Endodermal cell (in vitro differentiated cells): ENCODE measurements at regions not wholly inside any gene's neighbourhood (a gene's known extent, or its start where the extent isn't known, plus 50 kb on each side); places are given as distances from the start of the nearest gene placed in this dataset.

Source experiments
- DNase-seq: peaks from one replicate; pipeline ENCODE4 v3.0.0-alpha.2; 2017
- H3K27ac ChIP-seq: 2 replicates; pipeline ENCODE4 v1.5.1; 2013; ENCODE audit warnings: mild to moderate bottlenecking, low read depth, low read length, moderate library complexity
- H3K27me3 ChIP-seq: 2 replicates; pipeline ENCODE4 v1.6.1; 2013; ENCODE audit warnings: mild to moderate bottlenecking, low read length, moderate library complexity; ENCODE audit not compliant: insufficient read depth, control insufficient read depth, poor library complexity, severe bottlenecking
- H3K36me3 ChIP-seq: 2 replicates; pipeline ENCODE4 v1.7.0; 2013; ENCODE audit warnings: mild to moderate bottlenecking, low read length, moderate library complexity; ENCODE audit not compliant: control insufficient read depth, insufficient read depth
- H3K4me1 ChIP-seq: one replicate; pipeline ENCODE4 v1.7.0; 2013; ENCODE audit warnings: low read length; ENCODE audit not compliant: control insufficient read depth, insufficient read depth
- H3K4me3 ChIP-seq: 2 replicates; pipeline ENCODE4 v1.5.1; 2013; ENCODE audit warnings: mild to moderate bottlenecking, low read length, moderate library complexity
- H3K9ac ChIP-seq: 2 replicates; pipeline ENCODE4 v1.6.1; 2013; ENCODE audit warnings: mild to moderate bottlenecking, low read length, moderate library complexity; ENCODE audit not compliant: poor library complexity, severe bottlenecking; ENCODE audit errors: extremely low read depth
- H3K9me3 ChIP-seq: 2 replicates; pipeline ENCODE4 v1.6.1; 2013; ENCODE audit warnings: mild to moderate bottlenecking, low read length, moderate library complexity; ENCODE audit not compliant: control insufficient read depth
- H3K27ac Mint-ChIP-seq: 2 replicates; pipeline ENCODE4 v1.8.0; 2020; ENCODE audit warnings: mixed read lengths
- H3K27me3 Mint-ChIP-seq: 2 replicates; pipeline ENCODE4 v1.8.0; 2021; ENCODE audit warnings: mild to moderate bottlenecking, mixed read lengths; ENCODE audit not compliant: insufficient read depth
- H3K36me3 Mint-ChIP-seq: 2 replicates; pipeline ENCODE4 v1.8.0; 2020; ENCODE audit warnings: low read depth, mixed read lengths
- H3K4me1 Mint-ChIP-seq: 2 replicates; pipeline ENCODE4 v1.8.0; 2020; ENCODE audit warnings: mixed read lengths
- H3K4me3 Mint-ChIP-seq: 2 replicates; pipeline ENCODE4 v1.8.0; 2020; ENCODE audit warnings: mild to moderate bottlenecking, moderate library complexity, mixed read lengths
- H3K9me3 Mint-ChIP-seq: 2 replicates; pipeline ENCODE4 v1.8.0; 2020; ENCODE audit warnings: mild to moderate bottlenecking, mixed read lengths
- CTCF ChIP-seq: fragments of 200-600 bp; sonication (generic); conservative IDR thresholded peaks from 2 replicates; pipeline ENCODE4 v1.5.0; 2021; ENCODE audit warnings: antibody characterized with exemption, mild to moderate bottlenecking
- WGBS, 2 experiments: methylation state at CpG; one replicate each; pipeline versions ENCODE4 v1.1.5 to v1.1.7; 2013; ENCODE audit warnings: missing lambda C conversion rate in 2 of 2, mixed read lengths in 1 of 2; ENCODE audit not compliant: insufficient coverage in 1 of 2, insufficient read length in 1 of 2; 5-methylcytosine and 5-hydroxymethylcytosine counted together

GRCh38 chr3:115438799-115439198 is 184.5 kb upstream of the GAP43 start:
- Mint-ChIP-seq H3K27ac (no peak overlapping the region), H3K36me3 (no peaks in the 10 kb centered on the region), H3K4me3 (no peak overlapping the region), H3K4me1 (peaks cover 2% of the 10 kb centered on the region), H3K9me3 (no peaks in the 10 kb centered on the region), H3K27me3 (no peaks in the 10 kb centered on the region)
- Histone ChIP-seq H3K27ac (no peak overlapping the region), H3K4me1 (no peaks in the 10 kb centered on the region), H3K4me3 (no peak overlapping the region), H3K27me3 (no peaks in the 10 kb centered on the region), H3K9ac (no peak overlapping the region), H3K9me3 (no peaks in the 10 kb centered on the region), H3K36me3 (no peaks in the 10 kb centered on the region)
- no peak for DNase-seq
- 79 to 89% methylated on average over 2 of the region's 2 CpGs for WGBS, 2 experiments
- TF ChIP-seq CTCF, result no peak

- no peaks in the 10 kb centered on the region for H3K27me3 Mint-ChIP-seq
- H3K4me3 ChIP-seq, result no peak overlapping the region
- no peak overlapping the region for H3K27ac Mint-ChIP-seq
- no peaks in the 10 kb centered on the region for H3K4me1 Mint-ChIP-seq
- no peaks in the 10 kb centered on the region for H3K36me3 ChIP-seq
- 95% methylated on average over 3 of the region's 3 CpGs; no CpG with 5 or more reads in 1 of the 2 experiments for WGBS, 2 experiments
- no peak for TF ChIP-seq CTCF
- no peaks in the 10 kb centered on the region for H3K27me3 ChIP-seq
- DNase-seq, result no peak
- no peaks in the 10 kb centered on the region for H3K36me3 Mint-ChIP-seq
- H3K4me3 Mint-ChIP-seq, result no peak overlapping the region
- no peaks in the 10 kb centered on the region for H3K4me1 ChIP-seq
- H3K9me3 Mint-ChIP-seq, result no peaks in the 10 kb centered on the region
- no peaks in the 10 kb centered on the region for H3K9me3 ChIP-seq
- H3K27ac ChIP-seq, result no peak overlapping the region
- no peak overlapping the region for H3K9ac ChIP-seq
These were observed 177.8 kb upstream of the GAP43 start for GRCh38 chr3:115445559-115445958.

- H3K9me3 Mint-ChIP-seq, result no peaks in the 10 kb centered on the region
- no peaks in the 10 kb centered on the region for H3K36me3 ChIP-seq
- no peak for DNase-seq
- H3K27ac ChIP-seq, result no peak overlapping the region
- WGBS, 2 experiments, result 80 to 86% methylated on average over 1 to 2 of the region's 2 CpGs
- H3K4me3 ChIP-seq, result no peak overlapping the region
- H3K27me3 Mint-ChIP-seq, result no peaks in the 10 kb centered on the region
- no peaks in the 10 kb centered on the region for H3K36me3 Mint-ChIP-seq
- no peak overlapping the region for H3K4me3 Mint-ChIP-seq
- no peaks in the 10 kb centered on the region for H3K27me3 ChIP-seq
- no peaks in the 10 kb centered on the region for H3K9me3 ChIP-seq
- H3K4me1 Mint-ChIP-seq, result peaks cover 3% of the 10 kb centered on the region
- no peak overlapping the region for H3K27ac Mint-ChIP-seq
- no peak overlapping the region for H3K9ac ChIP-seq
- TF ChIP-seq CTCF, result no peak
- no peaks in the 10 kb centered on the region for H3K4me1 ChIP-seq
These were observed 174.5 kb upstream of the GAP43 start for GRCh38 chr3:115448851-115449250.
